T follicular helper cell (primary cell): ENCODE measurements at regions not wholly inside any gene's neighbourhood (a gene's known extent, or its start where the extent isn't known, plus 50 kb on each side); places are given as distances from the start of the nearest gene placed in this dataset.

Experiments
- DNase-seq: peaks from one replicate; pipeline ENCODE4 v3.0.0-alpha.2; 2020; ENCODE audit warnings: low read depth

DNA sequence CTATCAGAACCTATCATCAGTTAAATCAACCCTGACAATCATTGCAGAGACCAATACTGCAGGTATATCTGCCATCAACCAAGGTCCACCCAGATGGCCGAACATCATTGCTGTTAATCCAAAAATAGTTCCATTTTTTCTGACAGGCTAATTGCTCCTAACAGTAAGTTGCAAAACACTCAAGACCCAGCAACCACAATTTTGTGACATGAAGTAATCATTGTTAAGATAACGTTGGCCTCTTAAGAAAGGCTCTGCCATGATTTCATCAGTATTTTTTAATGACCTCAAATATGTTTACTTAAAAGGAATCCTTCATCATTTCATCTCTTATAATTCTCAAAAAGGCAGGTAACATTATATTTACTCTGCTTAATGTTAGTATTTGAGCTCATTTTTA lies 553.4 kb upstream of the POM121L12 start:
- DNase-seq, result no peak

DNA sequence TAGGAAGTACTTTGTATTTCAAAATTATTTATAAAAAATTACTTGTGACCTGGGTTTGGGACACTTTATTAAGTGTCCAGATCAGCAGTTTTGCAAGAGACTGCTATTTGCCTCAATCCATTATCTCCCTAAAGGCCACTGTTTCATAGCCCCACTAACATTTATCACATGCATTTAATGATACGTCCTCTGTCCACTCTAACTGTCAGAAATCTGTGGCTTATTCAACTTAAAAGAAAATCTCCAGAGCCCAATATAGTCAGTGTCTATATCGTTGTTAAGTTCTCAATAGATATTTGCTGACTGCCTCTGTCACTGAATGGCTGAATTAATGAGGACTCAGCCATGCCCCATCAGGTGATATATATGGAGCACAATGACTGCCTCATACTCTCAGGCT lies 553.9 kb upstream of the POM121L12 start:
- DNase-seq, result no peak

DNA sequence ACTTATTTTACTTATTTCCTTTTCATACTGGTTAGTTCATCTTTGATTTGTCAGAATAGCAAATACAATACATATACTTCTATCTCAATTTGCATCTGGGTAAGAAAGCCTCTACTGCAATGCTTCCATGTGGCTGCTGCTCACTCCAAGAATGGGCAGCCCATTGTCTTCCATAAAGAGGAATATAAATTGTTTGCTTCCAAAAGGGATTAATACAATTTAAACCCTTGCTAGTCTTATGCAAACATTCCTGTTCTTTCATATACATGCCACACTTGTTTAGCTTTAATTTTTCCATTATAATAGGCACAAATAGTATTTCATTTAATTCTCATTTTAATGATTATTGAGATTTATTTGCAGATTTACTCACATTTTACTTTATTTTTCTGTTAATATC lies 555.4 kb upstream of the POM121L12 start:
- no peak for DNase-seq

DNA sequence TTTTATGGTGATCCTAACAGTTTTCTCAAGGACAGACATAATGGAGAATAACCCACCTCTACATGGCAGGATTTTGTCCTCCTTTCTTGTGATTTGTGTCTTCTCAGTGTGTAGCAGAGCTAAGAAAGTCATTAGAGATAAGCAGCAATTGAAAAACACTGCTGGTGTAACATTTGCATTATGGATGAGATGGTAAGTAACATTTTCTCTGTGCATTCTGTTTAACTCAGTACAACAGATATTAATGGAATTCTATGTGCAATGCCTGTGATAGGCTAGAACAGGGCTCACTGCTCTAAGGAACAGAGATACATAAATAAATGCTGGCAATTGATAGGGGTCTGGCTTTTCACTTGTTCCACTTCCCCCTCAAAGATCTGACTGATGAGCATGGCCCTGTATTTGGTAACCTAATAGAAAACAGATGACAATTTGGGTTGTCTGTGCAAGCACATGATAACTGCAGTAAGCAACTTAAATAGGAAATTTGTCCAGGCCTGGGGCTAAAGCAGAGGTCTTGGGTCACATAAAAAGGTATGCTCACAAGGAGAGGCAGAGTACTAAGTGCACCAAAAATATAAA lies 560.3 kb upstream of the POM121L12 start:
- DNase-seq, result no peak

DNA sequence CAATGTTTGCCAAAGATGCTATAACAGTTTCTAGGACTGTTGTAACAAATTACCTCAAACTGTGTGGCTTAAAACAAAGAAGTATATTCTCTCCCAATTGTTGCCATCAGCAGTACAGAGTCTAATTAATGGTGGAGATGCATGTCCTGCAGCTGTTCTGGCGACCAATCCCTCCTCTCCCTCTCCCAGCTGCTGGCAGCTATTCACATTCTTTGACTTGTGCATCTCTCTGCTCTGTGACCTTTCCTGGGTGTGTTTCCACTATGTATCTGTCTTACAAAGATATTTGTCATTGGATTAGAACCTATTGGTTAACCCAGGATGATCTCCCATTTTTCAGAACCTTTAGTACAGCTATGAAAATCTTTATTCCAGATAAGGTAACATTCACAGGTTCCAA lies 561.7 kb upstream of the POM121L12 start:
- DNase-seq, result no peak

DNA sequence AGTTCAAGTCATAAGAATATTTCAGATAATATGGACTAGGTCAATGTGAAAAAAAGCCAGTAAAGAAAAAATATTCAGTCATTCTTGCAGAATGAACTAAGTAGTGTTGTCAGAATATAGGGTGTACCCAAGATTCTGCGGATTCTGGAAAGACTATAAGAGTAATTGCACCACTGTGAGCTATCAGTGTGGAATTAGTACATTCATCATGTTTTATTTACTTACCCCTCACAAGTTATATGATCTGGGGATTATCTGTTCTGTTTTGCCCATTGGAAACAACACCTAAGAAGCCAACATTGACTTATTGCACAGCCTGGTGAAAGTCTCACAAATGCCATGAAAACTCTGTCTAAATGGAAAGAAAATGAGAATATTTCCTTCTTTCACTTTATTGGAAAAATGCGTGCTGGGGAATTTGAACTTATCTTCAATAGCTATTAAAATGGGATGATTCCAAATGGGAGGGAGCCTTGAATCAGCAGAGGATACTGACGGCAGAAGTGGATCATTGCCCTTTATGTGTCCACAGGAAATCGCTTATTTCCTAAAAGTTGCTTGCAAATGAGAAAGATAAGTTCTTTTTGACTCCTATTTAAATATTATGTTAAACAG lies 563.3 kb upstream of the POM121L12 start:
- no peak for DNase-seq

DNA sequence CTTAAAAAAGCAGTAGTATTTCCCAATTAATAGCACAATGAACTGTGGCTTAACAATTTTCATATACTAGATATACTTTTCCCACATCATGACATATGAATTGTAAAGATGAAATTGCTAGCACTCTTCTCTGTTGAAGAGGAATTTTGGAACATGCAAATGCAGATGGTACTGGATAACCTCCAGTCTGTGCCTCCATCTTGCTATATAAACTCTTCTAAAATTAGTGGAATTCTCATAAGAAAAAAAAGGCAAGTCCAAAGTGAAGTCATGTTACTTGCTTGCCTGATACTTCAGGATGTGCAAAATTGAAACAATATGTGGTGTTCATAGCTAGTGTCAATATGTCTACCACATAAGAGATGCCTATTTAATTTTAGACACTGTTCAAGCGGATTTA lies 570.2 kb upstream of the POM121L12 start:
- no peak for DNase-seq

DNA sequence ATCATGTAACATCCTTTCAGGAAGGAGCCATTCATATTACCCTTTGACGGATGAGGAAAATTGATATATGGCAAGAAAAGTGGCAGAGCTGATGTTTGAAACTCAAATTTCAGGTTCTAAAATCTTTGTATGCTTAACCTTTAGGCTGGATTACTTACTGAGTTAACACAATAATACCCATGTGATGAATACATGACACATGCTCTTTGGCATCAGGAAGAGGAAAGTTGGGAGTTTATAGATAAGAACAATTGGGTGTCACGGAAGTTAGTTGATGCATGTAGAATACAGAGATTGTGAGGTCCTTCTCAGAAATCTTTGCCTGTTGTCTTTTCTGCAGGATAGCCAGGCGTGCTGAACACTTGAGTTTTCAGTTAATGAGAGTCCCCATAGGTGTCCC lies 572.1 kb upstream of the POM121L12 start:
- DNase-seq, result no peak

DNA sequence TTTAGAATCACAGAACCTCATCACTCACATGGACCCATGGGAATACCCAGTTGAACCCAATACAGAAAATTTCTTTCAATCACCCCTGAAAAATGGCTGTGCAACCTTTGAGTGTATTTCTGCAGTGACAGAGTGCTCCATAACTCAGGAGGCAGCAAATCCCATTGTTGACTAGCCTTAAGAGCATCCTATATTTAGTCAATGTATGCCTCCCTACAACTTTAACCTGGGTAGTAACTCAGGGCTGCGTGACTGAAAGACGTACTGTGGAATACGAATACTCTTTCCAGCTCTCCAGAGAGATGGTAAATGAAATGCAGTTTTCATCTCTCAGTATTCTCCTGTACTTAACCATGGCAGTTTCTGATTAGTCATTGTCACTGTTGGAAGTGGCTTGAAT lies 573.0 kb upstream of the POM121L12 start:
- DNase-seq, result no peak

DNA sequence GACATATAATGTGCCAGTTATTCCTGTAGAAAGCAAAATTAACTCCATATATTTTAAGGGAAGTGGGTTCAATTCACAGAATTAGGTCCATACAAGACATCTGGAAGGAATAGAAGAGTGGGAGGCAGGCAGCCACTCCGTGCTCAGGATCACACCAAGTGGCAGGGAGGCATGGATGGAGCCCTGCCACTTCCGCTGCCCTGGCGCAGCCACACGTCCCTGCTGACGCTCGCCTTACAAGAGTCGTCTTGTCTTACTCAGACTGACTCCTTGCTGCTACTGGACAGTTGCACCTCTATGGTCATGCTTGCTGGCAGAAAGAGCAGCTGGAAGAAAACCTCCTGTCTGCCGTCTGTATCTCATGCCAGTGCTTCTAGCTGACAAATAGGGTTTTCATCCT lies 579.9 kb upstream of the POM121L12 start:
- no peak for DNase-seq

DNA sequence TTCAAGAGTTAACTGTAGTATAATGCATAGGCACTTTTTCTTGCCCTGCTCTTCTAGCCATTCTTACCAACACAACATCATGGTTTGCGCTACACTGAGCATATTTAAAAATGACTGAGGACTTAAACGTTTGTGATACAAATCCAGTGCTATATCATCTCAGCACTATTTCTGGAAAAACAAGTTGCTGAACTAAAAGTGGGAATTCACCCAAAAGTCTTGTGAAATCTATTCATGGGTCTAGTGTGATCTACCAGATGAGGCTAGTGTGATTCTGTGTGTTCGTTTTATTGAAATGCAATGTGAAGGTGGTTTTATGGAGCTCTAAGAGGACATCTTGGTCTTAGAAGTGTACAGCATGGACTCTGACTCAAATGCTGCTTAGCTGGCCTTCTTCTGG lies 584.6 kb upstream of the POM121L12 start:
- DNase-seq, result no peak

DNA sequence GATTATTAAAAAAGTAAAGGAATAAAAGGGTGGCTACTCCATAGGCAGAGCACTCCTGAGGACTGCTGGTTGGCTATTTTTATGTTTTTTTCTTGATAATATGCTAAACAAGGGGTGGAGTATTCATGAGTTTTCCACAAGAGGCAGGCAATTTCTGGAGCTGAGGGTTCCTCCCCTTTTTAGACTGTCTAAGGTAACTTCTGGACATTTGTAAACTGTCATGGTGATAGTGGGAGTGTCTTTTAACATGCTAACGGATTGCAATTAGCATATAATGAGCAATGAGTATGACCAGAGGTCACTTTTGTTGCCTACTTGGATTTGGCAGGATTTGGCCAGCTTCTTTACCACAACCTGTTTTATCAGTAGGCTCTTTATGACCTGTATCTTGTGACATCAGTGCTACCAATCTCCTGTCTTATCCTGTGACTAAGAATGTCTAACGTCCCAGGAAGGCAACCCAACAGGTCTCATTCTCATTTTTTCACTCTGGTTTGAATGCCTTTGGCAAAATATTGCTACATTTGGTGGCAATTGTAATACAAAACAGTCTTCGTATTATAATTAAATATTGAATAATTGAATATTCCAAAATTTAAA lies 587.8 kb upstream of the POM121L12 start:
- DNase-seq, result no peak

DNA sequence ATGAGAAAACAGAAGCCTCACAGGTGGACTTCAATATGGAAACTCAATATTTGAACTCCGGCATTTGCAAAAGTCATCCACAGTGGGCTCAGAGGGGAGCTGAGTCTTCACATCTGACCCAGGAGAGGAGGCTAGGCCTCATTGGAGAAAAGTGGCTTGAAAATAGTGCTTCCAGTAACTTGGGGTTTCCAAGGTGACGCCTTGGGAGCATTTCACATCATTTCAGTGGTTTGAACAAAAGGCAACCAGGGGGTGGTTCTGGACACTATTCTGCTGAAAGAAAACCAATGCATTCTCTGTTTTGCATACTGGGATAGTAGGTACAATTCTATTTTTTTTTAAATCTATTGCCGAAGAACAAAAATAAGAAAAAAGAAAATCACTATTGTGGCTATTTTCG lies 599.2 kb upstream of the POM121L12 start:
- DNase-seq, result no peak

DNA sequence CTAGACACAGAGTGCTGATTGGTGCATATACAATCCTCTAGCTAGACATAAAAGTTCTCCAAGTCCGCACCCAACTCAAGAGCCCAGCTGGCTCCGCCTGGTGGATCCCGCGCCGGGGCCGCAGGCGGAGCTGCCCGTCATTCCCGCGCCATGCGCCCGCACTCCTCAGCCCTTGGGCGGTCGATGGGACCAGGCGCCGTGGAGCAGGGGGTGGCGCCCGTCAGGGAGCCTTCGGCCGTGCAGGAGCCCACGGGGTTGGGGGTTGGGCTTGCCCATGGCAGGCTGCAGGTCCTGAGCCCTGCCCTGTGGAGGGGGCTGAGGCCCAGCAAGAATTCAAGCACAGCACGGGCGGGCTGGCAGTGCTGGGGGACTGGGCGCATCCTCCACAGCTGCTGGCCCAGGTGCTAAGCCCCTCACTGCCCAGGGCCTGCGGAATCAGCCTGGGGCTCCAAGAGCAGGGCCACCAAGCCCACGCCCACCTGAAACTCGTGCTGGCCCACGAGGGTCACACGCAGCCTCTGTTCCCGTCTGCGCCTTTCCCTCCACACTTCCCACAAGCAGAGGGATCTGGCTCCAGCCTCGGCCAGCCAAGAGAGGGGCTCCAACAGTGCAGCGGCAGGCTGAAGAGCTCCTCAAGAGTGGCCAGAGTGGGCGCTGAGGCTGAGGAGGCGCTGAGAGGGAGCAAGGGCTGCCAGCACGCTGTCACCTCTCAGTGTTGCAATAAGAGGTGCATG lies 604.2 kb upstream of the POM121L12 start:
- DNase-seq, result no peak

DNA sequence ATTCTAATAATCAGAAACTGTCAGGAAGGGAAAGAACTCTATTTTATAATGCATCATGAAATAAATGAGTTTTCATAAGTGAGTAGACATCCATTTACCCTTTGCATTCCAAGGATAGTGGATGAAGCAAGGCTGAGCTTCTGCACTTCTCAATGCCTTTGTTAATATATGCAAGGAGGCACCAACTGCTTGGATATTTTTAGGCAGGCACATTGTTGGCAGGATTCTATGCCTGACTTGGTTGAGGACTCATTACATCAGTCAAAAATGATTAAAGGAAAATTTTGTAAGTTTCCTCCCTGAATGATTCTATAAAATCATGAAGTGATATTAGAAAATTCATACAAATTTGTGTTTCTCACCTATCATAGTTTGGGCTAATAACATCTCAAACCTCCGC lies 612.2 kb upstream of the POM121L12 start:
- DNase-seq, result no peak

DNA sequence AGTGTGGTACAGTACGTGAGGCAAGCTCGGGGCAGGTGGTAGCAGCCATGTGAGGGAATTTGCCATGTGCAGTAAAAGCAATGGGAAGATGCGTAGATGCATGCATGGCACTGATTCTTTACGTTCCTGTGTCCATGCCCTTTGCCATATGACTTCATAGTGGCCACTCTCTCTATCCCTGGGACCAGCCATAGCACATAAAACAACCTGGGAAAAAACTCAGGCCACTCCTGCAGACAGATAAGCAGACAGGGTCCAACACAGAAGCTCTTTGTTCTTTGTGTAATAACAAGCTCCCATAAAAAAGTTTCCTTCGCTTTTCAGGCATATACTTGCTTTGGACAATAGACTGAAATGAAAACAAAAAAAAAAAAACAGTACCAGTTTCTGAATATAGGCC lies 622.4 kb upstream of the POM121L12 start:
- DNase-seq, result no peak

DNA sequence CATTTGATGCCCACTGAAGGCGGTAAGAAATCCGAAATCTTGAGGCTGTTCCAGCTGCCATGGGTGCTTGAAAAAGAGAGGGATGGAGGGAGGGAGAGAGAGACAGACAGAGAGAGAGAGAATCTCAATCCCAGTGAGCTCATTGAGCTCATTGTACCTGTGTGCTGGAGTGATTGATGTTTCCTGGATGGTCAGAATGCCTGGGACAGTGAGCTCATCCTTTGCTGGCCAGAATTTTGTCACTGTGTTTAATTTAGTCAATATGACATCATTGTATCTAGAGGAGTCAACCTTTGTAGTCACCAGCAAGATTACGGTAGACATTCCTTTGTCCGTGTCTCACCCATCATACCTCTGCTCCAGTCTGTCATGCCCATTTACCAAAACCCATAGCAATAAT lies 625.4 kb upstream of the POM121L12 start:
- no peak for DNase-seq

DNA sequence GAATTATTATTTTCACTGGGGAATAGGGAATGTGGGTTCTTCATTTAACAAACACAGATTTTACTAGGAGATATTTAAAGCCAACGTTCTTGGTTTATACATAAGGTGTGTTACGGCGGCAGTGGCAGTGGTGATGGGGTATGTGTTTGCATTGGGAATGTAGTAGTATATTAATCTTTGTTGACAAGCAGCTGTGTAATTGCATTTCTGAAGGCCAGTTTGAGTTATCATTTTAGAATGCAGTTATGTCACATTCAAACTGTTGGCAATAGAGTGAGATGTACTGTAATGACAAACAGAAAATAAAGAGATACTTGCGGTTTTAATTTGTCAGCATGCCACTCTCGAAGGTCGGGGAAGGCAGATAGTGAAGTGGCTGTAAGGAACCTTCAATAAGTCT lies 628.6 kb upstream of the POM121L12 start:
- DNase-seq, result no peak

DNA sequence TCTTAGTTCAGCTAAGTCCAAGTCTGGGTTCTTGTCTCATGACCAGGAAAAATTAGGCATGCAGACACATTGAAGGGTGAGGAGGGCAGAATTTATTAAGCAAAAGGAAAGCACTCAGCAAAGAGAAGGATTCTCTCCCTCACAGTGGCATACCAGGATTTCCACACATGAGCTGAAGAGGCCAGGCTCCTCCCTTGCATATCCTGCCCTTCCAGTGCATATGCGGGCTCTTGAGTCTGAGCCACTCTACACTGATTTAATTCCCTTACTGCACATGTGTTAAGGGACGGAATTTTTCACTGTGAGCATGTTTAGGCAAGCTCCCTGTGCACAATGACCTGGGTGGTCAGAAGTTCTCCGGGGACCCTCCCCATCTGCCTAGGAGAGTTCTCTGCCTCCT lies 652.7 kb upstream of the POM121L12 start:
- DNase-seq, result no peak

DNA sequence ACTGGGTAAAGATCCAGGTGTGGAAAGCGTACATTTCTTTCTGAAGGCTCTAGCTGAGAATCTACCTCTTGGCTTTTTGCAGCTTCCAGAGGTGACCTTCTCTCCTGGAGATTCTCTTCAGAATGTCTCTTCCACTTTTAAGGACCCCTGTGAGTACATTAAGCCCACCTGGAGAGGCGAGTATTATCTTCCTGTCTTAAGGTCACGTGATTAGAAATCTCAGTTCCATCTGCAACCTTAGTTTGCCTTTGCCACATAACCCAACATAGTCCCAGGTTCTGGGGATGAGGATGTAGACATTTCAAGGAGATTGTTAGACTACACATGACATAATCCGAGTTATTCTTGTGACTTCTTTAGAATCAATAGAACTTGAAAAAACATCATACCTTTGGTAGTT lies 665.5 kb upstream of the POM121L12 start:
- no peak for DNase-seq

DNA sequence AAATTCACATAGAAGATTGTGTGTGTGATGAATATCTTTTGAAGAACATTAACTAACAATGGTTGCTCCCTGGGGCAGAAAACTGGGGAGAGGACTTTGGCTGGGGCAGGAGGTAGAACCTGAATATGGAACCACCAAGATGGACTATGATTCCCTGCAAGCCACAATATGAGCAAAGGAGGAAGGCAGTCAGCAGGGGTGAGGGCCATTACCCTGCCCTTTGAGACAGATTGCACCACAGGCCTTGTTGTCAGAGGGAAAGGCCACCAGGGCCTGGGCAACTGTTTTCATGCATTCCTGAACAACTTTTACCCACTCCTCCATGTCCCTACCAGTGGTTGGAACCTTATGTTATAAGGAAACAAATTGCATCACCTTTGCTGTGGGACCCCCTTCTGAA lies 670.1 kb upstream of the POM121L12 start:
- no peak for DNase-seq

DNA sequence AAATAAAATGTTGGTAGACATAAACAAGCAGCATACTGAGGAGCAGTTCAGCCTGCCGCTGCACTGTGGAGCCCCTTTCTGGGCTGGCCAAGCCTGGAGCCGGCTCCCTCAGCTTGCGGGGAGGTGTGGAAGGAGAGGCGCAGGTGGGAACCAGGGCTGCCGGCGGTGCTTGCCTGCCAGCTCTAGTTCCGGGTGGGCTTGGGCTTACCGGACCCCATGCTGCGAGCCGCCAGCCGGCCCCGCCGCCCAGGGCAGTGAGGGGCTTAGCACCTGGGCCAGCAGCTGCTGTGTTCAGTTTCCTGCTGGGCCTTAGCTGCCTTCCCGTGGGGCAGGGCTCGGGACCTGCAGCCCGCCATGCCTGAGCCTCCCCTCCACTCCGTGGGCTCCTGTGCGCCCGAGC lies 672.9 kb upstream of the POM121L12 start:
- no peak for DNase-seq

DNA sequence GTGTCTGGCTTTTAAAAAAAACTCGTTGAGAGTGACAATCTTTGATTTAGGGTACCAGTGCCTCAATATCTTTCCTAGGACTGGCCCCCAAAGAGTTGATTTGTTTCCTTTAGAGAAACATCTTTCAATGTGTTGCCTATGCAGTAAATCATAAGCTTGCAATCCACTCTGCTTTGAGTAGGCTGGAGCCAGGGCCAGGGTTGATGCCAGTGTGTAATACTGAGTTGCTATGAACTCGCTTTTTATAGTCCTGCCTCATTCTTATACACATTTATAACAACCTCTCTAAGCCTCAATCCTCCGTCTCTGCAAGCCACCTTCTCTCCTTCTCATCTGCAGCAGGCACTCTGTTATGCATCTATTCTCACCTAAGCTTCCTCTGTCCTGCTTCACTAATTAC lies 674.9 kb upstream of the POM121L12 start:
- no peak for DNase-seq
